HT1080 (cell line): ENCODE measurements at regions not wholly inside any gene's neighbourhood (a gene's known extent, or its start where the extent isn't known, plus 50 kb on each side); places are given as distances from the start of the nearest gene placed in this dataset.

Experiments used
- DNase-seq: peaks from one replicate; pipeline ENCODE4 v3.0.0-alpha.2; 2015; ENCODE audit warnings: low read depth

DNA sequence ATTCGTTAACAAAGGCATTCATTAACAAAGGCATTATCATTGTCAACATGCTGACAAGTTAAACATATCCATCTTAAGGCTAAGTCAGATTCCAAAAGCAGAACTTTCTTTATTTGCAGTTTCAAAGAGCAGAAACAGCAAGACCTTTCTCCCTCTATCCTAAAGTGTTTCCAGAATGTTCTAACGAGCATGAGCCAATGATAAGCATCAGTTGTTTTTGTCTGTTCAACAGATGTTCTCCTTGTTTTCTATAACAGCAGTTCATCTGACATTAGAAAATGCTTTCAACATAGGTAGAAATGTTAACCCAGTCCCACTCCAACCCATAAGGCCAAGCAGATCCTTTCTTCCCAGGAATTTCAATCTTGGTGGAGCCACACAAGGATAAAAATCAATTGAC lies 77.6 kb upstream of the POMGNT2 start:
- DNase-seq = no peak

DNA sequence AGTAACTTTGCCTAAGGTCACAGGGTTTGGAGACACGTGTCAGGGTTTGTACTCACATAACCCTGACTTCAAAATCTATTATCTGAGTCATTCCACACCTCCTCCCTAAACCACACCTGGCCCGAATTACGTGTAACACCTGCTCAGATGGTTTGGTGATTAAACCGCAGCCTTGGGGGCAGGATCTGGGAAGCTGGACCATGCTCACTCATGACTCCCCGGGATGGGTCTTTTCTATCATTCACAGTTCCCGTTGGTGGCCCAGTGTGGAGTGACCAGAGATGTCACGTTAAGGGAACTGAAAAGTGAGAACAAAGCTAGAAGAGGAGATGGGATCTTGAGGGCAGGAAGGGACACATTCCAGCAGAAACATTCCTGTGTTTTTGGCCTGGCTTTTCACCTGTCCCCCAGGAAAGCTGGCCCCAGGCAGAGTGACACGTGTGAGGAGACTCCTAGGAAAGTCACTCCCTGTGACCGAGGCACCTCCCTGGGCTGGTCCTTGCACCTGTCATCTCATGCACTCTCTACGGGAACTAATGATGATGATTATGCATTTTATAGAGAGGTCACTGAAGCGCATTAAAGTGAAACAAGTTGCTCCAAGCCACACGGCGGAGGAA lies 75.4 kb upstream of the POMGNT2 start:
- DNase-seq = no peak

DNA sequence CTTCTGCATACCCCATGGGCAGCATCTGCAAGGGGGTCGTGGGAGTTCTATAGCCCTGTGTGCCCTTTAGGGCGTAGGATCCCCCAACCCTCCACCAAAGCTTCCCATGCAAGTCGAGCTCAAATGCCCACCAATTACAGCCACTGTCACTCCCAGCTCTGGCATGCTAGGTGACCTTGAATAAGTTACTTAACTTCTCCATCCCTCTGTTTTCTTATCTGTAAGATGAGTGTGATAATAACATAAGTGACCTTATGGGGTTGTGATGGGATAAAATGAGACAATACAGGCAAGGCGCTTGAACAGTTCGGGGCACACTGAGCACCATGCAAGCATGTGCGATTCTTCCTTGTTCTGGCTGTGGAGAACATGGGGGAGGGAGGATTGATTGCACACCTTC lies 74.8 kb upstream of the POMGNT2 start:
- DNase-seq = no peak

DNA sequence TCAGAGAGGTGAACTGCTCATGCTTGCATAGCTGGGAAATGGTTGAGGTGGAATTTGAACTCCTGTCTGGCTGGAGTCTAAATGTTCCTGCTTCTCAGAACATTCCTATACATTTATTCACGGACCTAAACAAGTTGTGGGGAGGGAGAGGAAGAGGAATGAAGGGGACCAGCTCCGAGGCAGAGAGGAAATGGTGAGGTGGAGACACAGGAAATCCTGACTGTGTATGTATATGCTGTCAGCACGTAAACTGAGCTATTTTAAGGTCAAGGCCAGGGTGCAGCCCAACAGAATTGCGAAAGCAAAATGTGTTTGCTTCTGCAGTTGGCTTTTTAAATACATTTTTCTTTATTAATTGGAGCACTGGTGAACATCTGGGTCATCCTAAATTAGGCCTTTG lies 74.1 kb upstream of the POMGNT2 start:
- DNase-seq = peak; percentile 95

DNA sequence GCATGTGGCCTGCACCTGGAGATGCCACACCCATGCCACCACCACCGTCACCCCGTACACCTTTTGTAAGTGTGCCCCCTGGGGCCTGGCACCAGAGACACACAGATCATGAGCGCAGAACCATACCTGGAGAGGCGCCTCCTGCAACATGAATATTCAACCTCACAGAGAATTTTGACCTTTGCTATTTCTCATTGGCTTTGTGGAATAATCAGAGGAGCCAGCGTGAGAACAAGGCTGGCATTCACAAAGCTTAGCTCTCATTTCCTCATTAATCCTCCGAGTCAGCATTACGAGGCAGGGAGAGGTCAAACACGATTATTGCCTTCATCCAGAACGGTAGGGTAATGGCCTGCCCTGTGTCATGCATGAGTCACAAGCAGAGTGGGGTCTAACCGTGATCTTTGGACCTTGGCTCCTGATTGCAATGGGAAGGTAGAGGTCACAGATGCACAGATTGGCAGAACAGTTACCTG lies 73.0 kb upstream of the POMGNT2 start:
- DNase-seq = peak; percentile 93

DNA sequence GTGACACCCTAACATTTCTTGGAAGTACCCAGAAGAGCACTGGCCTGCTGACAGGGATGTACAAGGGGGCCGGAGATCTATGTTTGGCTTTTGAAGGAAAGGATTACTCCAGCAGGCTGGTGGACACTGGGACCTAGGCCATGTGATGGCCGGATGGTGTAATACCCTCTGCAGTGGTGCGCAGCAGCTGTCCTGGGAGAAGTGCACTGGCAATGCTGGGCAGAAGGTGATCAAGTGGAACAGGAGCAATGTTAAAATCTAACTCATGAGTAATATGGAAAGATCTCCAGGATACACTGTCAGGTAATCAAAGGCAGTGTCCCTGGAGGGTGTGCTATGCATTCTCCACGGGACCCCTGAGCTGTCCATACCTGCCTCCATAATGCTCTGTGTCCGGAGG lies 71.2 kb upstream of the POMGNT2 start:
- no peak for DNase-seq

DNA sequence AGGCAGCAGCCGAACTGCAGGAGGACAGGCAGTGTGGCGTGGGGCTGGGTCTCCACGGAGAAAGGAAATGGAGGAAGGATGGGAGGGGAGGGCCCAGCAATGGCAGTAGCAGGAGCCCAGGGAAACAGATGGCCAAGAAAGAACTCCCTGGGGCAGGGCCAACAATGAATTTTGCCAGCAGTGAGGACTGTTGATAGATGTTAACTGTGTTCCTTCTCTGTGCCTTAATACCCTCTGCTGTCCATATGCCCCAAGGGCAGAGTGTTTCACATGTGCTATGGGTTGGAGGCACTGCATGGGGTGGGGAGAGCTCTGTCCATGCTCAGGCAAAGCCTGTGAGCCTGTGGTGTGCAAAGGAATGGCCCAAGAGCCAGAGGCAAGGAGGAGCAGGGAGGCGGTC lies 70.8 kb upstream of the POMGNT2 start:
- no peak for DNase-seq

DNA sequence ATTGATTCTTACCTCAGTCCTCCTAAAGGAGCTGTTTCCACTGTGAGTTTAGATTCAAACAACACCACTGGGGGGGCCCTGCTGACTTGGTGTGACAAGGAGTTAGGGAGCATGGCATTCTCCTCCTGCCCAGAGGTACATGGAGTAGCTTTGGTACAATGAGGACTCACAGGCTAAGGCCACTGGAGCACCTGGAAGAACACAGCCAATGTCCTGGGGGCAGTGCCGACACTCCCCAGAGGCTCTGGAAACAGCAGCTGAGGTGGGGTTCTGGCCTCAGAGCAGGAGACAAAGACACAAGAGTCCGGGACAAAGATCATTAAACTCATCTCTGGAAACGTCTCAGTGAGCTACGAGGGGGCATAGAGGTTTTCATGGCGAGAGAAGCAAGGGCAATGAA lies 69.7 kb upstream of the POMGNT2 start:
- no peak for DNase-seq

DNA sequence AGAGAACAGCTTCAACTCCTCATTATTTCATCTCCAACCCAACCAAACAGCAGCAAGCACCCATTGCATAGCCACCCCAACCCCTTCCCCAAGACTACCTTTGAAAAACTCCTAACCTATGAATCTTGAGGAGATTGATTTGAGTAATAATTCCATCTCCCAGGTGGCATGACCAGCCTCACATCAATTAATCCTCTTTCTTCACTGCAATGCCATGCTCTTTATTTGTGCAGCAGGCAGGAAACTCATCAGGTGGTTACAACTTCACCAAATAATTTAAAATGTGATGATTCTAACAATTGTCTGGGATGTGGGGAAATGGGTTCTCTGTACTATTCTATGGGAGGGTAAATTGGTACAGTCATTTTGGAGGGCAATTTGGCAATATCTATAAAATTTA lies 68.1 kb upstream of the POMGNT2 start:
- DNase-seq = no peak

DNA sequence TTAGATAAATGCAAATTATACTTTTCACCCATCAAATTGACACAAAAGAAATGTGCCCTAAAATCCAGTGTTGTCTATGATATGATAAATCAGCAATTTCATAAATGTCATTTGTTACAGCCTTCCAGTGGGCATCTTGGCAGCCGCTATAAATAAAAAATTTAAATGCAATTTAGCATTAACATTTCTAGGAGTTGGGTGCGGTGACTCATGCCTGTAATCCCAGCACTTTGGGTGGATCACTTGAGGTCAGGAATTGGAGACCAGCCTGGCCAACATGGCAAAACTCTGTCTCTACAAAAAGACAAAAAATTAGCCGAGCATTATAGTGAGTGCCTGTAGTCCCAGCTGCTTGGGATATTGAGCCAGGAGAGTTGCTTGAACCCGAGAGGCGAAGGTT lies 65.9 kb upstream of the POMGNT2 start:
- DNase-seq = peak; percentile 61

DNA sequence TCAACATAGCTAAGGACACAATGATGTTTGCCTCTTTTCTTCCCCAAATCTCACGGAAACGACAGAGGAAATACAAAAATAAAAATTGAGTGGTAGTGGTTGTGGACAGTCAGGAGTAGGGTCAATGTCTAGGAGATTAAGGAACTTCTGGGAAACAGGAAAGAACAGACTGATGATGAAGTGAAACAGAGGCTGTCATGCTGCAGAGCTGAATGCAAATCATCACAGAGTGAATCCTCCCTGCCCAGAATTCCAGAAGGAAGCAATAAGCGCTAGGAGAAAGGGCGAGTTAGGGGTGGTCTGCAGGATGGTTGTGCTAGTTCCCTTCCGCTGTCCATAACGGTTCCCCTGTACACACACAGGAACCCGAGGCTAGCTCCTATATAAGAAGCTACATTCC lies 64.7 kb upstream of the POMGNT2 start:
- DNase-seq = no peak

DNA sequence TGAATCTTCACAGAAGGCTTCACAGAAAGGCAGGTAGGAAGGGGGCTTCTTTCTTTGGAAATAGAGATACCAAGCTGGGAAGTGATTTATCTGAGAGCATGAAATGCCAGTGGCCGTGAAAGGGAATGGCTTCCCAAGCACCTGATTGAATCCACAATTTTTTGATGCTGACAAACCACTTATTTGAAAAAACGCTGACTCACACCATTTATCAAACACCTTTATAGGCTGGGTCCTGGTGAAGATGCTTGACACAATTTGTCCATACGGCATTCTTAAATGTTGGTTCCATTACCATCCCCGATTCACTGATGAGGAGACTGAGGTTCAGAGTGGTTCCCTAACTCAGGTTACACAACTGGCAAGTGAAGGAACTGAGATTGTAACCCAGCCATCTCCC lies 64.1 kb upstream of the POMGNT2 start:
- no peak for DNase-seq

DNA sequence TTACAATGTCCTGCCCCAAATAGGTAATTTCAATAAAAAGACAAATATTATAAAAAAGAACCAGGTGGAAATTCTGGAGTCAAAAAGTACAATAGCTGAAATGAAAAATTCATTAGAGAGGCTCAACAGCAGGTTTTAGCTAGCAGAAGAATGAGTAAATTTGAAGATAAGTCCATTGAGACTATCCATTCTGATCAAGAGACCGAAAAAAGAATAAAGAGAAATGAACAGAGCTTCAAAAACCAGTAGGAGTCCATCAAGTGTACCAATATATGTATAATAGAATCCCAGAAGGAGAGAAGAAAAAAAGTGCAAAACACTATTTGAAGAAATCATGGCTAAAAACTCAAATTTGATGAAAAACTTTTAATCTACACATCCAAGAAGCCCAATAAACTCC lies 60.5 kb upstream of the POMGNT2 start:
- DNase-seq = no peak

DNA sequence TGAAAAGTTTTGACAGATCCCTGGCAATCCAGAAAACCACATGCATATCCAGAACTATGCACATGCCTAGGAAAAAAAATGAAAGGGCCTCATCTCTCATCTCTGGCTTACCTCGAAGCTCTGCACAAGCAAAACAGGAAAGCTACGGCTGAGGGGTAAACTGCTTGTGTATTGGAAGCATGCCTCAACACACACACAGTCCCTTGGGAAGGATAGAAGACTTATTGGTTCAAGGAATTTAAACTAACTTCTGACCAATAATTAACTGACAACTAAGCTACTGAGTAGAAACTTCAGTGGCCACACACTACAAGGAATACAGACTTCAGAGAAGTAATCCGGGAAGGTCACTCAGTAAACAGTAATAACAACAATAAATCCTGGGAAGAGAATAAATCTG lies 59.9 kb upstream of the POMGNT2 start:
- DNase-seq = no peak

DNA sequence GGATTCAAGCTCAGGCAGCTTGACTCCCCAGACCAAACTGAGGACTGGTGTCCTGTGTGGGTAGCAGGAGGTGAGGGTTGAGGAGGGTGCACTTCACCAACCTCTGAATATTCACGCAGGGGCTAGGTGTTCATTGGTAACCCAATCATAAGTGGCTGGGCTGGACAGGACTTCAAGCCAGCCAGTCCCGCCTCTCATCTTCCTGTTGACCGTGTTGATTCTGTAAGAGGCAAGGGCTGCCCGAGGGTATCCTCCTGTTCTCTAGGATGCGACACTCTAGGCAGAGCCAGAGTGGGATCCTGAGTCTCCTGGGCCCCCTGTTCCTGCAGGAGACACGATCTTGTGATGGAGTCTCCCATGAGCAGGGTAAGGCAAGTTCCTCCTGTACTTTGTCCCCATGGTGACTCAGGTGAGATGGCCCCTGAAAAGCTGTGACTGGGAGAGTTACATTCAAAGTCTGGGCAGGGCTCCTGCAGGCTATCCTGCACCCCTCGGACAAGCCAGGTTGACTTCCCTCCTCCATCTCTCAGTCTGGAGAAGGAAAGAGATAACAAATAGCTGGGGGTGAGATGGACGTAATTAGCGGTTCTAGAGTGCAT lies 58.1 kb upstream of the POMGNT2 start:
- DNase-seq = no peak

DNA sequence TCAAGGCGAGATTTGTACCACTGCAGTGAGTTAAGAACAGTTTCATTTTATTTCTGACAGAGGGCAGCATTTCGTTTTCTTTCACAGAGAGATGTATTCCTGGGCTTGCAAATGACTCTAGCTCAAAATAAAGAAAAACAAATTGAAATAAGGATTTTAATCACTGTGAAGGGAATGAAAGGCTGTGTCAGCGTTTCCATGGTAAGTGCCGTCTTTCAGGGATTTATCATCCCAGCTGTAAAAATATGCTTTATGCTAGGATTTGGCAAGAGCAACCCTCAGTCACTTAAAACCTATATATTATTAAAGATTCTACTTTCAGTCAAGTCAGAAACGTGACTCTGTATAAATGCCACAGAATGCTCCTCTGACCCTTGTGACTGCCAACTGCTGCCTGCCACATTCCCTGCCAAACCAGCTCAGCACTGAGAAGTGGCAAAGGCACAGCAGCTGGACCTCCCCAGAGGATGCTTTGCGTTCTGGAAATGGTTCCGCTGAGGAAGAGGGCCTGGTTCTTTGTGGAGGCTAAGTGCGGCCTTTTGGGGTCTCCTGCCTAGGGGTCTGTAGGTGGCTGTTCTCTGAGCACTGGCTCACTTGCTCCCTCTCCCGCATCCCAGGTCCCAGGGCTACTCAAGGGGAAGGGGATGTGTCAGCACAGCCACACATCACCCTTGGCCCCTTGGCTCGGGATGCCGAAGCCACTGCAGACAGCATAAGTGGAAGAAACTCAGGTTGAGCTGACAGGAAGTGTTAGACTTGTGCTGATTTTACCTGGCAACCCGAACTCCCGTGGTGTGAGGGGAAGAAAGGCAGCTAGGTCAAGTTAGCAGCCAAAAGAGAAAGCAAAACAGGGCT lies 56.6 kb upstream of the POMGNT2 start:
- DNase-seq = peak; percentile 55

DNA sequence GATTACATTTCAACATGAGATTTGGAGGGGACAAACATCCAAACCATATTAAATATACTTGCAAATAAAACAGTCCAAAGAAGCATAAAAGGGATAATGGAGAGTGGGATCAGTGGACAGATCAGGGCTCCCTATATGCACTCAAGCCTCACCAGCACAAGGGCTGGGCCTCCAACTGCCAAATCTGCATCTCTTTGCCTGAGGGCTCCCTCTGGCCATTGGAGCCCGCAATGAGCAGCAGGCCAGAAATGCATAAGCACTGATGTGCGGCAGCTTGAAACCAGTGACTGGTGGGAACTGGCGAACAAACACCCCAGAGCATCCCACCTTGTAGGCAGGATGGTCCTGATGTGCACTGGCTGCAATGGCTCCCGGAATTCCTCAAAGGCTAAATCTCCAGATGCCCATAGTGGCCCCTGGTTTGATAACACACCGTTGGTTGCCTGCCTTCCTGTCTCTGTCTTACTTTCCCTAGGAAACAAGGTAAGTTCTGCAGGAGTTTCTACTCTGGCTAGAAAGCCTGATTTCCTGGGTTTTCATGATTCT lies 55.9 kb upstream of the POMGNT2 start:
- no peak for DNase-seq

DNA sequence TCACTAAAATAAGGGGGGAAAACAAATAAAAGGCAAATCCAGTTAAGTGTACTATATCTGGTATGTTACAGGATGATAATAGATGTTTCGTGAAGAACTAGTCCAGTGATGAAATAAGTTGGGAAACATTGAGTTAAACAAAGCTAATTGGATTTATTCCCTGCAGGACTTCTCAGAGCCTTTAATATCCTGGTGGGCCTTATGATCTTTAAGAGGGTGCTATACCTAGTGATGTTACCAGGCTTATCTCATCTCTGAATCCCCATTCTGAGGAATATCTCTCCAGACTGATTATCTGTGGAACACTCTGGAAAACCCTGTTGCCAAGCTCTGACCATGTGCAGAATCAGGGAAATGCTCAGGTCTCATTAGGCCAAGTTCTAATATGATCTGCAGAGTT lies 54.8 kb upstream of the POMGNT2 start:
- DNase-seq = no peak

DNA sequence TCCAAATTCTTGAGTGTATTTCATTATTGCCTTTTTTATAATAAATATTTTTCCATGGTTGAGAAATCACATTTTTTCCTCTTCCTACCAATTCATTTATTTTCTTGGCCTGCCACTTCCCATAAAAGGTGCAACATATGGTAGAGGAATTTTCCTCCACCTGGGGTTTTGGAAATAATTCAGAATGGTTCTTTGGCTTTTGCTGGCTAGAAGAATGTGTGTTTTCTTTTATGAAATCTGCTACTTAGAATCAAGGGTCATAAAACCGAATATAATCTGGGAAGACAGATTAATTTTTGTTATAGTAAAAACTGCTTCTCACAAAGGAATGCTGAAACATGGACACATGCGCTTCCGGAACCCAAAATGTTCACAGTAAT lies 54.0 kb upstream of the POMGNT2 start:
- no peak for DNase-seq

DNA sequence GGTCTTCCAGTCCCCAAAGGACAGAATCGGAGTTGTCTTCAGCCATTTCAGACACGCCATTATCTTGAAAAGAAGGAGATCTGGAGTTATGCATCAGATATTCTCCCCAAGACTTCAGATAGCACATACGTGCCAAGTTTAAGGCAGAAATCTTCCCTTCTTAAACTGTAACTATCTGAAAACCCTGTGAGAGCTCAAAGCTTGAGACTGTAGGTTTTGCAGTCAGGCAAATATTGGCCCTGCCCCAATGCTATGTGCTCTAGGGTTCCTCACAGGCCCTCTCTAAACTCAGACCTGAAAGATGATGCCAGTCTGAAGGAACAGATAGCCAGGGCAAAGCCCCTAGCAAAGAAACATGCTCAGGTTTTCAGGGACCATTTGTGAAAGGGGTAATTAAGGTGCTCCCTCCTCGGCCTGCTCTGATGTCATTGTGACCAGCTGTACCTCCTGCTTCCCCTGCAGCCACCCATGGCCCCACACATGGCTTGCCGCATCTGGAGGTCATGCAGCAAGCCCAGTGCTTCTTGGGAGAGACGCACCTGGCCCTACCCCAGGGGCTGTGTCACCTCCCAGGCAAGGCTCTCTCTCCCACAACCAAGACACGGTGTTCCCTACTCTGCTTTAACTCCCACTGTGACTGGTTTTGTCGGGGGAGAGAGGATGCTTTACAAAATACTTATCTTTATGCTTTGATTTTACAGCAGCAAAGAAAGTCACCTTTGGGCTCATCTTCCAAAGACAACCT lies 53.4 kb upstream of the POMGNT2 start:
- DNase-seq = no peak

DNA sequence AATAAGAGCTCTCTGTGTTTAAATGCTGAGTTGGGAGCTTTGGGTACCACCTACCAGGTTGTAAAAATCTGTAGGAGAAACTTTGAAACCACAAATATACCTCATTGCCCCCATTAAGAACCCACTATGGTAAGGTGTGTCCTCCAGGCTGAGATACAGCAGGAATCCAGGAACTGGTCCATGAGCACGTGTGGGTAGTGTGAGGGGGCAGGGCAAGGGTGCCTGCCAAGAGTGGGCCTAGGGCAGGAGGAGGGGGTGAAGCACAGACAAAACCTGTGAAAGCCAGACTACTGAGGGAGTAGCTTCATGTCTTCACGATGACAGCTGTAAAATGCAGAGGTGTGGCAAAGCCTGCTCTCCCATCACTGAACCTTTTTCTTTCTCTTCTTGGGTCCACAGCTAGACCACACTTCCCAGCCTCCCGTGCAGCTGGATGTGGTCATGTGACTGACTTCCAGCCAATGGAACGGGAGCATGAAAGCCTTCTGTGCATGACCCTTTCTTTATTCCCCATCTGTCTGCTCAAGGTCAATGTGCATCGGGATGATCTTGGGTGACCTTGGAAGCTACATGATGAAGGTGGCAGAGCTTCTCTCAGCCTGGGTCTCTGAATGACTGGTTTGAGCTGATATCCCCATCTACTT lies 51.1 kb upstream of the POMGNT2 start:
- DNase-seq = no peak
